Colonic mucosa (tissue), 4 donors: ENCODE measurements at regions not wholly inside any gene's neighbourhood (a gene's known extent, or its start where the extent isn't known, plus 50 kb on each side); places are given as distances from the start of the nearest gene placed in this dataset.

Experiments used
- DNase-seq: peaks from one replicate; pipeline ENCODE4 v3.0.0-alpha.2; 2020
- H3K27ac ChIP-seq: fragments of 200-600 bp; one replicate; pipeline ENCODE4 v1.8.0; 2021
- H3K27me3 ChIP-seq: fragments of 200-600 bp; one replicate; pipeline ENCODE4 v1.8.0; 2021
- H3K36me3 ChIP-seq: fragments of 200-600 bp; one replicate; pipeline ENCODE4 v1.8.0; 2021
- H3K4me1 ChIP-seq: fragments of 200-600 bp; one replicate; pipeline ENCODE4 v1.8.0; 2021; ENCODE audit warnings: mild to moderate bottlenecking
- H3K4me3 ChIP-seq: fragments of 200-600 bp; one replicate; pipeline ENCODE4 v1.8.0; 2021
- H3K9ac ChIP-seq, 2 donors: one replicate each; pipeline ENCODE4 v1.7.0; 2013; ENCODE audit warnings: control low read depth in 2 of 2, low read depth in 2 of 2, low read length in 2 of 2
- H3K9me3 ChIP-seq: fragments of 200-600 bp; one replicate; pipeline ENCODE4 v1.8.0; 2021
- intact Hi-C: fragments of 100-400 bp; cut with DNase I; formaldehyde crosslinking; loops from one replicate; pipeline ENCODE4 v1.14.1; 2022
- TF ChIP-seq, protein P1 (sequence below): fragments of 200-600 bp; IDR thresholded peaks from one replicate; pipeline ENCODE4 v1.8.0; 2022; ENCODE audit warnings: antibody characterized with exemption, mild to moderate bottlenecking
- donor health status: healthy.
- donor health status: DM: no; HTN: no; CAD: no.
- donor health status: DM: no; HTN: no; CAD: no.

- Histone ChIP-seq H3K27me3 (no peaks in the 10 kb centered on the region), H3K4me3 (no peak overlapping the region), H3K27ac (no peak overlapping the region), H3K36me3 (no peaks in the 10 kb centered on the region), H3K9me3 (no peaks in the 10 kb centered on the region), H3K4me1 (no peaks in the 10 kb centered on the region), H3K9ac (no peak overlapping the region)
- DNase-seq, result no peak
- intact Hi-C loops, result no loop called here
- TF ChIP-seq, protein P1, sequence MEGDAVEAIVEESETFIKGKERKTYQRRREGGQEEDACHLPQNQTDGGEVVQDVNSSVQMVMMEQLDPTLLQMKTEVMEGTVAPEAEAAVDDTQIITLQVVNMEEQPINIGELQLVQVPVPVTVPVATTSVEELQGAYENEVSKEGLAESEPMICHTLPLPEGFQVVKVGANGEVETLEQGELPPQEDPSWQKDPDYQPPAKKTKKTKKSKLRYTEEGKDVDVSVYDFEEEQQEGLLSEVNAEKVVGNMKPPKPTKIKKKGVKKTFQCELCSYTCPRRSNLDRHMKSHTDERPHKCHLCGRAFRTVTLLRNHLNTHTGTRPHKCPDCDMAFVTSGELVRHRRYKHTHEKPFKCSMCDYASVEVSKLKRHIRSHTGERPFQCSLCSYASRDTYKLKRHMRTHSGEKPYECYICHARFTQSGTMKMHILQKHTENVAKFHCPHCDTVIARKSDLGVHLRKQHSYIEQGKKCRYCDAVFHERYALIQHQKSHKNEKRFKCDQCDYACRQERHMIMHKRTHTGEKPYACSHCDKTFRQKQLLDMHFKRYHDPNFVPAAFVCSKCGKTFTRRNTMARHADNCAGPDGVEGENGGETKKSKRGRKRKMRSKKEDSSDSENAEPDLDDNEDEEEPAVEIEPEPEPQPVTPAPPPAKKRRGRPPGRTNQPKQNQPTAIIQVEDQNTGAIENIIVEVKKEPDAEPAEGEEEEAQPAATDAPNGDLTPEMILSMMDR, result no peak
Observed at GRCh38 chr6:125549202-125549884, 200.1 kb upstream of the HEY2 start.

DNA sequence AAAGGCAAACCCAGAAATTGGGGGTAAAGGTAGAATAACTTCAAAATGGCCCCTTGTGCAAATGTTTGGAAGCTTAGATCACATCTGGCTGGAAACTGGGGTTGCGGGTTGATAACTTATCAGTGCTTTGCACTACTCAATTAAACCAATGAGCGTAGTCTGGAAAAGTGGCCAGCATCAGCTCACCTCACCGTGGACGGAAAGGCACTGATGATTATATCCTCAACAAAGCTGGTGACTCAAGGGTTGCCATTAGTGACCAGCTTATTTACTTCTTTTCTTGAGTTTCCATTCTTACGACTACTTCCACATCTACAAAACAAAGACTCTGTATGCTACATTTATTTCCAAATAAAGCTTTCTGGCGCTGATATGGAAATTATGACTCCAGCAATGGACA, 198.5 kb upstream of the HEY2 start:
- Histone ChIP-seq H3K4me3 (no peak overlapping the region), H3K36me3 (no peaks in the 10 kb centered on the region), H3K27ac (no peak overlapping the region), H3K9ac (no peak overlapping the region), H3K9me3 (no peaks in the 10 kb centered on the region), H3K4me1 (no peaks in the 10 kb centered on the region), H3K27me3 (no peaks in the 10 kb centered on the region)
- intact Hi-C loops, result no loop called here
- no peak for DNase-seq
- TF ChIP-seq, protein P1, result no peak

- intact Hi-C loops, result no loop called here
- Histone ChIP-seq H3K4me1 (no peaks in the 10 kb centered on the region), H3K27ac (no peak overlapping the region), H3K4me3 (no peak overlapping the region), H3K36me3 (no peaks in the 10 kb centered on the region), H3K9ac (no peak overlapping the region), H3K27me3 (no peaks in the 10 kb centered on the region), H3K9me3 (no peaks in the 10 kb centered on the region)
- DNase-seq, result no peak
- TF ChIP-seq, protein P1, result no peak
Observed at GRCh38 chr6:125552819-125553218, 196.6 kb upstream of the HEY2 start.

DNA sequence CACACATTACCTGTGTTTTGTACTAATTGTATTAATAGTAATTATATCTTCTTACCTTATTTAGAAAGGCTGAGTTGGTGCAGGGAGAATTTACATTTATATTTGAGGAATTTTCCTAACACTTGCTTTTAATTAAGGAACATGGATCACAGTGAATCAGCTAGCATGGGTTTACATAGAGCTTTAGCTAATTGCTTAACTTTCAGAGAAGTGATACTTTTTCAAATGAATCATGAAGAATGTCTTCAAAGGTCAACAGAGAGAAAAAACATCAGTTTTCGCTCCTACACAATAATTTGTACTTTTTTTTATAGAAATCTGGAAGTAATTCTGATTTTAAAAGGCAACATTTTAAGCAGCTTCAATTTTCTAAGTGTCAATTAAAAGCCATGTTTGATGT, 195.0 kb upstream of the HEY2 start:
- DNase-seq, result no peak
- intact Hi-C loops, result no loop called here
- TF ChIP-seq, protein P1, result no peak
- Histone ChIP-seq H3K4me3 (no peak overlapping the region), H3K9ac (no peak overlapping the region), H3K27me3 (no peaks in the 10 kb centered on the region), H3K4me1 (no peaks in the 10 kb centered on the region), H3K27ac (no peak overlapping the region), H3K36me3 (no peaks in the 10 kb centered on the region), H3K9me3 (no peaks in the 10 kb centered on the region)

- DNase-seq, result no peak
- Histone ChIP-seq H3K4me1 (no peaks in the 10 kb centered on the region), H3K4me3 (no peak overlapping the region), H3K9me3 (no peaks in the 10 kb centered on the region), H3K36me3 (no peaks in the 10 kb centered on the region), H3K9ac (no peak overlapping the region), H3K27ac (no peak overlapping the region), H3K27me3 (no peaks in the 10 kb centered on the region)
- intact Hi-C loops, result no loop called here
- TF ChIP-seq, protein P1, result no peak
Observed at GRCh38 chr6:125558241-125558843, 191.1 kb upstream of the HEY2 start.
